A172 (cell line): ENCODE measurements at regions not wholly inside any gene's neighbourhood (a gene's known extent, or its start where the extent isn't known, plus 50 kb on each side); places are given as distances from the start of the nearest gene placed in this dataset.
A peak's percentile ranks its signal among the peaks of the same experiment; 100 is the strongest.

Experiments used
- DNase-seq: peaks from one replicate; pipeline ENCODE4 v3.0.0-alpha.2; 2015; ENCODE audit warnings: low spot score

- DNase-seq: no peak
These were observed 425.5 kb downstream of the RFC3 start for GRCh38 chr13:34243403-34243802.

GRCh38 chr13:34246511-34246910 lies 428.6 kb downstream of the RFC3 start:
- peak; percentile 72 for DNase-seq

GRCh38 chr13:34247596-34247995 lies 429.6 kb downstream of the RFC3 start:
- no peak for DNase-seq

GRCh38 chr13:34249546-34250039 lies 431.6 kb downstream of the RFC3 start:
- no peak for DNase-seq

GRCh38 chr13:34250151-34250670 lies 432.3 kb downstream of the RFC3 start:
- DNase-seq: peak; percentile 1

GRCh38 chr13:34254366-34254765 lies 436.4 kb downstream of the RFC3 start:
- no peak for DNase-seq

- no peak for DNase-seq
These were observed 437.8 kb downstream of the RFC3 start for GRCh38 chr13:34255711-34256110.

- no peak for DNase-seq
These were observed 438.3 kb downstream of the RFC3 start for GRCh38 chr13:34256236-34256635.

- DNase-seq: no peak
These were observed 440.0 kb downstream of the RFC3 start for GRCh38 chr13:34257966-34258365.

- no peak for DNase-seq
These were observed 440.9 kb downstream of the RFC3 start for GRCh38 chr13:34258646-34259386.

GRCh38 chr13:34263681-34264080 lies 445.7 kb downstream of the RFC3 start:
- no peak for DNase-seq

- no peak for DNase-seq
These were observed 447.2 kb downstream of the RFC3 start for GRCh38 chr13:34265046-34265679.

- no peak for DNase-seq
These were observed 458.8 kb downstream of the RFC3 start for GRCh38 chr13:34276764-34277163.

- DNase-seq: no peak
These were observed 460.0 kb downstream of the RFC3 start for GRCh38 chr13:34277936-34278335.

GRCh38 chr13:34278780-34279179 lies 460.8 kb downstream of the RFC3 start:
- no peak for DNase-seq

GRCh38 chr13:34290661-34291060 lies 472.7 kb downstream of the RFC3 start:
- no peak for DNase-seq

- DNase-seq: no peak
These were observed 476.7 kb downstream of the RFC3 start for GRCh38 chr13:34294483-34295129.

GRCh38 chr13:34300559-34300958 lies 482.6 kb downstream of the RFC3 start:
- DNase-seq: peak; percentile 4

- no peak for DNase-seq
These were observed 484.6 kb downstream of the RFC3 start for GRCh38 chr13:34302596-34302995.

- DNase-seq: no peak
These were observed 485.4 kb downstream of the RFC3 start for GRCh38 chr13:34303346-34303745.

GRCh38 chr13:34307607-34308006 lies 489.7 kb downstream of the RFC3 start:
- DNase-seq: no peak

GRCh38 chr13:34308725-34309124 lies 490.8 kb downstream of the RFC3 start:
- DNase-seq: no peak

GRCh38 chr13:34310539-34310938 lies 492.6 kb downstream of the RFC3 start:
- DNase-seq: no peak
